ENCODE measurements at regions not wholly inside any gene's neighbourhood (a gene's known extent, or its start where the extent isn't known, plus 50 kb on each side); places are given as distances from the start of the nearest gene placed in this dataset.
"Not testable (repeated sequence)": the region's sequence is repeated elsewhere in the genome, so short reads cannot be mapped to it uniquely, and the experiment has no call there.

GRCh38 chr9:107830479-107830878, 340.9 kb upstream of the KLF4 start:
- 48 to 60% methylated on average over 3 of the region's 3 CpGs for WGBS, 2 donors
- H3K36me3 ChIP-seq: no peaks in the 10 kb centered on the region
- H3K4me1 ChIP-seq: no peaks in the 10 kb centered on the region
- no peak overlapping the region for H3K27ac ChIP-seq
- intact Hi-C loops (cut with DNase I): no loop called here
- H3K27me3 ChIP-seq: no peaks in the 10 kb centered on the region
- TF ChIP-seq EP300 (IDR thresholded peaks at IDR 0.05): no peak
- no peak for TF ChIP-seq POLR2AphosphoS5 (IDR thresholded peaks at IDR 0.05)
- no peak for TF ChIP-seq POLR2A (IDR thresholded peaks at IDR 0.05)
- TF ChIP-seq CTCF (IDR thresholded peaks at IDR 0.05): no peak
- H3K4me3 ChIP-seq: no peak overlapping the region
- H3K9me3 ChIP-seq: peaks cover 0 to 4% (median 0%) of the 10 kb centered on the region in 4 donors
- no peak for DNase-seq

GRCh38 chr9:107827884-107828283, 338.3 kb upstream of the KLF4 start:
- Histone ChIP-seq H3K27me3 (no peaks in the 10 kb centered on the region), H3K36me3 (no peaks in the 10 kb centered on the region), H3K27ac (no peak overlapping the region), H3K9me3 (peaks cover 0 to 4% (median 0%) of the 10 kb centered on the region in 4 donors), H3K4me1 (no peaks in the 10 kb centered on the region), H3K4me3 (no peak overlapping the region)
- TF ChIP-seq EP300 (IDR thresholded peaks at IDR 0.05): no peak
- TF ChIP-seq POLR2A (IDR thresholded peaks at IDR 0.05): no peak
- TF ChIP-seq POLR2AphosphoS5 (IDR thresholded peaks at IDR 0.05): no peak
- TF ChIP-seq CTCF (IDR thresholded peaks at IDR 0.05): no peak
- intact Hi-C loops (cut with DNase I): no loop called here
- WGBS, 2 donors: 14 to 57% methylated on average over 2 of the region's 2 CpGs
- DNase-seq: no peak

- no peaks in the 10 kb centered on the region for H3K36me3 ChIP-seq
- intact Hi-C loops (cut with DNase I): no loop called here
- peaks cover 0 to 4% (median 0%) of the 10 kb centered on the region in 4 donors for H3K9me3 ChIP-seq
- H3K27ac ChIP-seq: no peak overlapping the region
- no peaks in the 10 kb centered on the region for H3K4me1 ChIP-seq
- no peak overlapping the region for H3K4me3 ChIP-seq
- no peak for DNase-seq
- TF ChIP-seq POLR2A (IDR thresholded peaks at IDR 0.05) (no peak), POLR2AphosphoS5 (IDR thresholded peaks at IDR 0.05) (no peak), EP300 (IDR thresholded peaks at IDR 0.05) (no peak), CTCF (IDR thresholded peaks at IDR 0.05) (no peak)
- WGBS, 2 donors: 71 to 82% methylated on average over 2 of the region's 2 CpGs
- no peaks in the 10 kb centered on the region for H3K27me3 ChIP-seq
Observed at GRCh38 chr9:107827304-107827703, 337.7 kb upstream of the KLF4 start.

- DNase-seq; intact Hi-C loops (cut with DNase I); H3K4me3 ChIP-seq; H3K36me3 ChIP-seq; H3K4me1 ChIP-seq; H3K27me3 ChIP-seq; H3K9me3 ChIP-seq; H3K27ac ChIP-seq: not testable (repeated sequence)
- WGBS, 2 donors: 95 to 96% methylated on average over 7 of the region's 7 CpGs
Observed at GRCh38 chr9:107826688-107826983, 337.1 kb upstream of the KLF4 start.

GRCh38 chr9:107824556-107824955, 335.0 kb upstream of the KLF4 start:
- no peak overlapping the region for H3K27ac ChIP-seq
- intact Hi-C loops (cut with DNase I): no loop called here
- H3K27me3 ChIP-seq: no peaks in the 10 kb centered on the region
- H3K4me3 ChIP-seq: no peak overlapping the region
- 83 to 90% methylated on average over 2 of the region's 2 CpGs for WGBS, 2 donors
- no peaks in the 10 kb centered on the region for H3K4me1 ChIP-seq
- peaks cover 0 to 4% (median 0%) of the 10 kb centered on the region in 4 donors for H3K9me3 ChIP-seq
- no peaks in the 10 kb centered on the region for H3K36me3 ChIP-seq
- no peak for DNase-seq
- TF ChIP-seq POLR2AphosphoS5 (IDR thresholded peaks at IDR 0.05) (no peak), EP300 (IDR thresholded peaks at IDR 0.05) (no peak), POLR2A (IDR thresholded peaks at IDR 0.05) (no peak), CTCF (IDR thresholded peaks at IDR 0.05) (no peak)
